SK-N-MC (cell line): ENCODE measurements at regions not wholly inside any gene's neighbourhood (a gene's known extent, or its start where the extent isn't known, plus 50 kb on each side); places are given as distances from the start of the nearest gene placed in this dataset.

ENCODE experiments used
- EZH2 ChIP-seq: fragments of 200-600 bp; sonication (generic); IDR thresholded peaks from one replicate; pipeline ENCODE4 v1.6.1; 2017; ENCODE audit warnings: antibody characterized with exemption
- POLR2AphosphoS5 ChIP-seq: IDR thresholded peaks from 2 replicates; pipeline ENCODE4 v1.6.1; 2012; ENCODE audit warnings: mild to moderate bottlenecking, low read depth, low read length, borderline replicate concordance

GRCh38 chr20:57783956-57784837 lies 74.4 kb upstream of the PMEPA1 start:
- no peak for TF ChIP-seq EZH2
- no peak for TF ChIP-seq POLR2AphosphoS5
